Suprapubic skin (tissue), 4 donors: ENCODE measurements at regions not wholly inside any gene's neighbourhood (a gene's known extent, or its start where the extent isn't known, plus 50 kb on each side); places are given as distances from the start of the nearest gene placed in this dataset.

ENCODE experiments used
- EP300 ChIP-seq: sonication (generic); formaldehyde crosslinking; IDR thresholded peaks from one replicate; pipeline ENCODE4 v1.6.1; 2017; ENCODE audit warnings: antibody characterized with exemption
- POLR2A ChIP-seq, 2 donors: fragments of 450-650 bp; IDR thresholded peaks; one replicate each; pipeline ENCODE4 v1.6.1; 2017; ENCODE audit warnings: antibody characterized with exemption in 2 of 2, mild to moderate bottlenecking in 2 of 2, moderate library complexity in 2 of 2
- POLR2AphosphoS5 ChIP-seq, 3 donors: sonication (generic); formaldehyde crosslinking; IDR thresholded peaks; one replicate each; pipeline ENCODE4 v1.6.1; 2017; ENCODE audit warnings: antibody characterized with exemption in 3 of 3
- TF ChIP-seq, protein P1 (sequence below), 2 donors: fragments of 200-600 bp in 1 of 2; fragments of 450-650 bp in 1 of 2; sonication (generic) in 1 of 2; IDR thresholded peaks; one replicate each; pipeline ENCODE4 v1.5.1; 2016 to 2019; ENCODE audit warnings: antibody characterized with exemption in 2 of 2, mild to moderate bottlenecking in 1 of 2, moderate library complexity in 1 of 2

DNA sequence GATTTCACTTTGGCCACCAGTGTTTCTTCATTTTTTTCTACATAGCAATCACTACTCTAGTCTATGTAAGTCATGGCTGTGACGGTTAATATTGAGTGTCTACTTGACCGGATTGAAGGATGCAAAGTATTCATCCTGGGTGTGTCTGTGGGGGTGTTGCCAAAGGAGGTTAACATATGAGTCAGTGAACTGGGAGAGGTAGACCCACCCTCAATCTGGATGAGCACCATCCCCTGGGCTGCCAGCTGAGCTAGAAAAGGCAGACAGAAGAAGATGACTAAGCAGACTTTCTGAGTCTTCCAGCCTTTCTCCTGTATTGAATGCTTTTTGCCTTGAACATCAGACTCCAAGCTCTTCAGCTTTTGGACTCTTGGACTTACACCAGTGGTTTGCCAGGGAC lies 265.0 kb upstream of the SLC8A1 start:
- TF ChIP-seq, protein P1, sequence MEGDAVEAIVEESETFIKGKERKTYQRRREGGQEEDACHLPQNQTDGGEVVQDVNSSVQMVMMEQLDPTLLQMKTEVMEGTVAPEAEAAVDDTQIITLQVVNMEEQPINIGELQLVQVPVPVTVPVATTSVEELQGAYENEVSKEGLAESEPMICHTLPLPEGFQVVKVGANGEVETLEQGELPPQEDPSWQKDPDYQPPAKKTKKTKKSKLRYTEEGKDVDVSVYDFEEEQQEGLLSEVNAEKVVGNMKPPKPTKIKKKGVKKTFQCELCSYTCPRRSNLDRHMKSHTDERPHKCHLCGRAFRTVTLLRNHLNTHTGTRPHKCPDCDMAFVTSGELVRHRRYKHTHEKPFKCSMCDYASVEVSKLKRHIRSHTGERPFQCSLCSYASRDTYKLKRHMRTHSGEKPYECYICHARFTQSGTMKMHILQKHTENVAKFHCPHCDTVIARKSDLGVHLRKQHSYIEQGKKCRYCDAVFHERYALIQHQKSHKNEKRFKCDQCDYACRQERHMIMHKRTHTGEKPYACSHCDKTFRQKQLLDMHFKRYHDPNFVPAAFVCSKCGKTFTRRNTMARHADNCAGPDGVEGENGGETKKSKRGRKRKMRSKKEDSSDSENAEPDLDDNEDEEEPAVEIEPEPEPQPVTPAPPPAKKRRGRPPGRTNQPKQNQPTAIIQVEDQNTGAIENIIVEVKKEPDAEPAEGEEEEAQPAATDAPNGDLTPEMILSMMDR (IDR thresholded peaks at IDR 0.05), result no peak
- TF ChIP-seq POLR2AphosphoS5 (IDR thresholded peaks at IDR 0.05) (no peak), POLR2A (IDR thresholded peaks at IDR 0.05) (no peak), EP300 (no peak)
